HG03039 (cell line): ENCODE measurements at regions not wholly inside any gene's neighbourhood (a gene's known extent, or its start where the extent isn't known, plus 50 kb on each side); places are given as distances from the start of the nearest gene placed in this dataset.
"Not testable (repeated sequence)": the region's sequence is repeated elsewhere in the genome, so short reads cannot be mapped to it uniquely, and the experiment has no call there.

Source experiments
- ATAC-seq: cut with Tn5 transposase; IDR thresholded peaks from one replicate; pipeline ENCODE4 v1.9.1; 2021; ENCODE audit warnings: mild to moderate bottlenecking, moderate library complexity; ENCODE audit not compliant: unreplicated experiment

GRCh38 chr7:66502230-66503035 lies 126.2 kb upstream of the KCTD7 start:
- no peak for ATAC-seq

- no peak for ATAC-seq
These were observed 125.7 kb upstream of the KCTD7 start for GRCh38 chr7:66503036-66503370.

GRCh38 chr7:66503551-66504031 lies 125.1 kb upstream of the KCTD7 start:
- ATAC-seq = no peak

GRCh38 chr7:66504131-66504530 lies 124.5 kb upstream of the KCTD7 start:
- ATAC-seq = no peak

- no peak for ATAC-seq
These were observed 123.7 kb upstream of the KCTD7 start for GRCh38 chr7:66505009-66505408.

- ATAC-seq = no peak
These were observed 122.9 kb upstream of the KCTD7 start for GRCh38 chr7:66505531-66506451.

- ATAC-seq = not testable (repeated sequence)
These were observed 122.0 kb upstream of the KCTD7 start for GRCh38 chr7:66506703-66507102.

- no peak for ATAC-seq
These were observed 120.9 kb upstream of the KCTD7 start for GRCh38 chr7:66507764-66508296.

- ATAC-seq = no peak
These were observed 120.2 kb upstream of the KCTD7 start for GRCh38 chr7:66508431-66508830.

- ATAC-seq = no peak
These were observed 114.6 kb upstream of the KCTD7 start for GRCh38 chr7:66514050-66514449.

- ATAC-seq = no peak
These were observed 111.3 kb upstream of the KCTD7 start for GRCh38 chr7:66517212-66517909.

GRCh38 chr7:66518151-66518691 lies 110.5 kb upstream of the KCTD7 start:
- ATAC-seq = no peak

- ATAC-seq = no peak
These were observed 107.0 kb upstream of the KCTD7 start for GRCh38 chr7:66521675-66522074.

GRCh38 chr7:66522518-66522917 lies 106.2 kb upstream of the KCTD7 start:
- ATAC-seq = no peak

- ATAC-seq = no peak
These were observed 105.3 kb upstream of the KCTD7 start for GRCh38 chr7:66523409-66523808.

GRCh38 chr7:66524738-66525137 lies 103.9 kb upstream of the KCTD7 start:
- no peak for ATAC-seq

- not testable (repeated sequence) for ATAC-seq
These were observed 101.9 kb upstream of the KCTD7 start for GRCh38 chr7:66526782-66527181.

GRCh38 chr7:66528652-66529051 lies 100.0 kb upstream of the KCTD7 start:
- no peak for ATAC-seq

GRCh38 chr7:66529883-66530610 lies 98.6 kb upstream of the KCTD7 start:
- no peak for ATAC-seq
